ENCODE measurements at regions not wholly inside any gene's neighbourhood (a gene's known extent, or its start where the extent isn't known, plus 50 kb on each side); places are given as distances from the start of the nearest gene placed in this dataset.
"Not testable (repeated sequence)": the region's sequence is repeated elsewhere in the genome, so short reads cannot be mapped to it uniquely, and the experiment has no call there.

GRCh38 chr10:42367532-42368230 is 270.7 kb downstream of the ZNF33B start:
- intact Hi-C loops (cut with micrococcal nuclease): no loop called here

GRCh38 chr10:42351745-42352144 is 286.6 kb downstream of the ZNF33B start:
- intact Hi-C loops (cut with micrococcal nuclease): no loop called here

- intact Hi-C loops (cut with micrococcal nuclease): not testable (repeated sequence)
These were observed 301.6 kb downstream of the ZNF33B start for GRCh38 chr10:42336593-42337337.

- intact Hi-C loops (cut with micrococcal nuclease): not testable (repeated sequence)
These were observed 302.6 kb downstream of the ZNF33B start for GRCh38 chr10:42335653-42336296.

GRCh38 chr10:42304341-42304740 is 334.0 kb downstream of the ZNF33B start:
- intact Hi-C loops (cut with micrococcal nuclease): no loop called here

- intact Hi-C loops (cut with micrococcal nuclease): not testable (repeated sequence)
These were observed 356.5 kb downstream of the ZNF33B start for GRCh38 chr10:42281896-42282295.

- intact Hi-C loops (cut with micrococcal nuclease): not testable (repeated sequence)
These were observed 368.6 kb downstream of the ZNF33B start for GRCh38 chr10:42269788-42270187.

GRCh38 chr10:42263259-42263658 is 375.1 kb downstream of the ZNF33B start:
- intact Hi-C loops (cut with micrococcal nuclease): not testable (repeated sequence)

GRCh38 chr10:42243002-42243401 is 395.4 kb downstream of the ZNF33B start:
- intact Hi-C loops (cut with micrococcal nuclease): not testable (repeated sequence)

GRCh38 chr10:42242135-42242805 is 396.1 kb downstream of the ZNF33B start:
- intact Hi-C loops (cut with micrococcal nuclease): no loop called here

GRCh38 chr10:42236401-42236800 is 402.0 kb downstream of the ZNF33B start:
- intact Hi-C loops (cut with micrococcal nuclease): not testable (repeated sequence)

- intact Hi-C loops (cut with micrococcal nuclease): not testable (repeated sequence)
These were observed 402.6 kb downstream of the ZNF33B start for GRCh38 chr10:42235736-42236135.

- intact Hi-C loops (cut with micrococcal nuclease): not testable (repeated sequence)
These were observed 403.1 kb downstream of the ZNF33B start for GRCh38 chr10:42235241-42235640.

GRCh38 chr10:42234506-42234905 is 403.9 kb downstream of the ZNF33B start:
- intact Hi-C loops (cut with micrococcal nuclease): not testable (repeated sequence)

GRCh38 chr10:42233461-42234206 is 404.7 kb downstream of the ZNF33B start:
- intact Hi-C loops (cut with micrococcal nuclease): not testable (repeated sequence)

- intact Hi-C loops (cut with micrococcal nuclease): not testable (repeated sequence)
These were observed 405.4 kb downstream of the ZNF33B start for GRCh38 chr10:42232955-42233354.

GRCh38 chr10:42230812-42231211 is 407.6 kb downstream of the ZNF33B start:
- intact Hi-C loops (cut with micrococcal nuclease): not testable (repeated sequence)

- intact Hi-C loops (cut with micrococcal nuclease): not testable (repeated sequence)
These were observed 408.3 kb downstream of the ZNF33B start for GRCh38 chr10:42230115-42230514.

- intact Hi-C loops (cut with micrococcal nuclease): not testable (repeated sequence)
These were observed 410.5 kb downstream of the ZNF33B start for GRCh38 chr10:42227859-42228258.

- intact Hi-C loops (cut with micrococcal nuclease): not testable (repeated sequence)
These were observed 444.8 kb downstream of the ZNF33B start for GRCh38 chr10:42193588-42193987.

- intact Hi-C loops (cut with micrococcal nuclease): not testable (repeated sequence)
These were observed 445.9 kb downstream of the ZNF33B start for GRCh38 chr10:42192450-42192849.
